GM19043 (cell line): ENCODE measurements at regions not wholly inside any gene's neighbourhood (a gene's known extent, or its start where the extent isn't known, plus 50 kb on each side); places are given as distances from the start of the nearest gene placed in this dataset.

Source experiments
- ATAC-seq: cut with Tn5 transposase; IDR thresholded peaks from one replicate; pipeline ENCODE4 v1.9.1; 2021; ENCODE audit warnings: low read depth; ENCODE audit not compliant: unreplicated experiment

- peak; percentile 33 for ATAC-seq
These were observed 425.5 kb upstream of the CADM1 start for GRCh38 chr11:115929618-115930129.

GRCh38 chr11:115928811-115929210 lies 424.6 kb upstream of the CADM1 start:
- ATAC-seq: no peak

- peak; percentile 39 for ATAC-seq
These were observed 423.7 kb upstream of the CADM1 start for GRCh38 chr11:115927823-115928329.

- no peak for ATAC-seq
These were observed 422.4 kb upstream of the CADM1 start for GRCh38 chr11:115926601-115927000.

GRCh38 chr11:115926138-115926537 lies 421.9 kb upstream of the CADM1 start:
- ATAC-seq: no peak

- no peak for ATAC-seq
These were observed 421.4 kb upstream of the CADM1 start for GRCh38 chr11:115925568-115926090.

- ATAC-seq: peak; percentile 59
These were observed 420.7 kb upstream of the CADM1 start for GRCh38 chr11:115924744-115925567.

- ATAC-seq: no peak
These were observed 418.7 kb upstream of the CADM1 start for GRCh38 chr11:115922876-115923275.

GRCh38 chr11:115921986-115922385 lies 417.8 kb upstream of the CADM1 start:
- ATAC-seq: no peak

GRCh38 chr11:115921540-115921939 lies 417.3 kb upstream of the CADM1 start:
- ATAC-seq: no peak

- ATAC-seq: no peak
These were observed 416.7 kb upstream of the CADM1 start for GRCh38 chr11:115920841-115921480.

- peak; percentile 1 for ATAC-seq
These were observed 415.9 kb upstream of the CADM1 start for GRCh38 chr11:115920092-115920461.

GRCh38 chr11:115919341-115920091 lies 415.3 kb upstream of the CADM1 start:
- ATAC-seq: peak; percentile 60

GRCh38 chr11:115918576-115918975 lies 414.4 kb upstream of the CADM1 start:
- ATAC-seq: no peak

GRCh38 chr11:115916608-115917007 lies 412.4 kb upstream of the CADM1 start:
- no peak for ATAC-seq

- ATAC-seq: peak; percentile 73
These were observed 408.3 kb upstream of the CADM1 start for GRCh38 chr11:115912484-115912945.

GRCh38 chr11:115911613-115912346 lies 407.6 kb upstream of the CADM1 start:
- no peak for ATAC-seq

GRCh38 chr11:115910379-115910778 lies 406.2 kb upstream of the CADM1 start:
- ATAC-seq: no peak

GRCh38 chr11:115906171-115906570 lies 402.0 kb upstream of the CADM1 start:
- no peak for ATAC-seq
